ENCODE measurements at regions not wholly inside any gene's neighbourhood (a gene's known extent, or its start where the extent isn't known, plus 50 kb on each side); places are given as distances from the start of the nearest gene placed in this dataset.

- intact Hi-C loops (cut with DNase I, micrococcal nuclease) = no loop called here
- Mint-ChIP-seq H3K4me1 (no peaks in the 10 kb centered on the region), H3K27me3 (no peaks in the 10 kb centered on the region), H3K27ac (no peak overlapping the region), H3K9me3 (ENCODE audit: low read depth) (peaks cover 7% of the 10 kb centered on the region), H3K36me3 (ENCODE audit: low read depth) (no peaks in the 10 kb centered on the region), H3K4me3 (no peak overlapping the region)
- POLR2A ChIA-PET = no interaction called here
- DNase-seq (no peak), ATAC-seq (no peak)
- CTCF ChIA-PET = no interaction called here
Measured at GRCh38 chr18:6465281-6465680, 50.6 kb upstream of the L3MBTL4 start.

DNA sequence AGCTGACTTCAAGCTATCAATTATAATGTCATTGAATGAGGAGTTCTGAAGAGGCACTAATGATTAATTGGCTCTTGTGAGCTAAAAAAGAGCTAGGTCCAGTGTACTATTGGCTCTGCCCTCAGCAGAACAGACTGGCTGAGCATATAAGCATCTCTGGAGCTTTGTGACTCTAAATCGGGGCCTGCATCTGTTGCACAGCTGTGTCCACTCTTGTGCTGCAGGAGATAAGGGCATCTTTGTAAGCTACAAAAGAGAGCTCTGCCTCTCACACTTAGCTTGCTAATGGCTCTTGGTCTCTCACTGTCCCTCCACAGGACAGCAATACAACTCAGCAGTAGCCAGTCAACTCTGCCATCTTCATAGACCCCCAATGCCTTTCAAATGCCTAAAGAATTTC is 61.5 kb upstream of the L3MBTL4 start:
- POLR2A ChIA-PET = no interaction called here
- no peaks in the 10 kb centered on the region for H3K4me1 Mint-ChIP-seq
- DNase-seq = no peak
- intact Hi-C loops (cut with DNase I, micrococcal nuclease) = no loop called here
- peaks cover 7% of the 10 kb centered on the region for H3K27me3 Mint-ChIP-seq
- CTCF ChIA-PET = no interaction called here
- peaks cover 9% of the 10 kb centered on the region for H3K9me3 Mint-ChIP-seq (ENCODE audit: low read depth)
- ATAC-seq = no peak
- H3K4me3 Mint-ChIP-seq = no peak overlapping the region
- no peak overlapping the region for H3K27ac Mint-ChIP-seq
- no peaks in the 10 kb centered on the region for H3K36me3 Mint-ChIP-seq (ENCODE audit: low read depth)

GRCh38 chr18:6476880-6477279 is 62.2 kb upstream of the L3MBTL4 start:
- ATAC-seq (no peak), DNase-seq (no peak)
- peaks cover 5% of the 10 kb centered on the region for H3K27me3 Mint-ChIP-seq
- H3K4me1 Mint-ChIP-seq = no peaks in the 10 kb centered on the region
- no peaks in the 10 kb centered on the region for H3K36me3 Mint-ChIP-seq (ENCODE audit: low read depth)
- CTCF ChIA-PET = no interaction called here
- H3K27ac Mint-ChIP-seq = no peak overlapping the region
- H3K9me3 Mint-ChIP-seq (ENCODE audit: low read depth) = peaks cover 2% of the 10 kb centered on the region
- H3K4me3 Mint-ChIP-seq = no peak overlapping the region
- POLR2A ChIA-PET = no interaction called here
- intact Hi-C loops (cut with DNase I, micrococcal nuclease) = no loop called here

DNA sequence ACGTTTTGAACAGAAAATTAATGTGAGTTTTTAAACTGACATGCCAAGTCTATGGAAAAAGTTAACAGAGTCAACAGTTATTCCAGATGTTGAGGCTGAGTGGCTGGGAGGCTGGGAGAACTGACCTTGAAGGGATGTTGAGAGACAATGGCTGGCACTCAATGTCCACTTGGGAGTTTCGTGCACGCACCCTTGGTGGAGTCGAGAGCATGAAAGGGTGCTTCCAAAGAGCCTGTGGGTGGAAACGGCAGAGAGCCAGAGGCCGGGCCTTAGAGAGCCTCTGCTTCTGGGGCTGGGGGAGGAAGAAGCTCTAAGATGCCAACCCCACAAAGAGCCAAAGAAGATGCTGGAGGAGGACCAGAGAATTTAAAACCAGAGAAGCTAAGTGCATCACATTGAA is 63.4 kb upstream of the L3MBTL4 start:
- no peak for ATAC-seq
- Mint-ChIP-seq H3K36me3 (ENCODE audit: low read depth) (no peaks in the 10 kb centered on the region), H3K4me3 (no peak overlapping the region), H3K9me3 (ENCODE audit: low read depth) (no peaks in the 10 kb centered on the region), H3K27ac (no peak overlapping the region), H3K4me1 (no peaks in the 10 kb centered on the region), H3K27me3 (peaks cover 5% of the 10 kb centered on the region)
- intact Hi-C loops (cut with DNase I, micrococcal nuclease) = no loop called here
- DNase-seq = no peak
- CTCF ChIA-PET = interaction anchor here (0.6 kb wide), 1 partner anchor 199 kb away, joined by 3 read pairs; no protein-coding TSS in a partner anchor
- POLR2A ChIA-PET = no interaction called here

DNA sequence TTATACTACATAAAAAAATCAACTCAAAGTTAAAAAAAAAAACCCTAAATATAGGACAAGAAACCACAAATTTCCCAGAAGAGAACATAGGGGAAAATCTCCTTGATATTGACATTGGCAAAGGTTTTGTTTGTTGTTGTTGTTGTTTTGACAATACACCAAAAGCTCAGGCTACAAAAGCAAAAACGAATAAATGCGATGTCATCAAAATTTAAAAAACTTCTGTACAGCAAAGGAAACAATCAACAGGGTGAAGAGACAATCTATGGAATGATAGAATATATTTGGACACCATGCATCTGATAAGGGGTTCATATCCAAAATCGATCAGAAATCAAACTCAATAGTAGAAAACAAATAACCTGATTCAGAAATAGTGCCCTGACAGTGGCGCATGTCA is 65.0 kb upstream of the L3MBTL4 start:
- H3K27ac Mint-ChIP-seq = no peak overlapping the region
- H3K36me3 Mint-ChIP-seq (ENCODE audit: low read depth) = no peaks in the 10 kb centered on the region
- peaks cover 5% of the 10 kb centered on the region for H3K27me3 Mint-ChIP-seq
- POLR2A ChIA-PET = no interaction called here
- no peak overlapping the region for H3K4me3 Mint-ChIP-seq
- CTCF ChIA-PET = no interaction called here
- no peak for ATAC-seq
- no peaks in the 10 kb centered on the region for H3K9me3 Mint-ChIP-seq (ENCODE audit: low read depth)
- no peak for DNase-seq
- H3K4me1 Mint-ChIP-seq = no peaks in the 10 kb centered on the region
- intact Hi-C loops (cut with DNase I, micrococcal nuclease) = loop anchor here in 1 of 2 experiments (5.0 kb wide), 1 partner anchor 602 kb away; no protein-coding TSS in a partner anchor

DNA sequence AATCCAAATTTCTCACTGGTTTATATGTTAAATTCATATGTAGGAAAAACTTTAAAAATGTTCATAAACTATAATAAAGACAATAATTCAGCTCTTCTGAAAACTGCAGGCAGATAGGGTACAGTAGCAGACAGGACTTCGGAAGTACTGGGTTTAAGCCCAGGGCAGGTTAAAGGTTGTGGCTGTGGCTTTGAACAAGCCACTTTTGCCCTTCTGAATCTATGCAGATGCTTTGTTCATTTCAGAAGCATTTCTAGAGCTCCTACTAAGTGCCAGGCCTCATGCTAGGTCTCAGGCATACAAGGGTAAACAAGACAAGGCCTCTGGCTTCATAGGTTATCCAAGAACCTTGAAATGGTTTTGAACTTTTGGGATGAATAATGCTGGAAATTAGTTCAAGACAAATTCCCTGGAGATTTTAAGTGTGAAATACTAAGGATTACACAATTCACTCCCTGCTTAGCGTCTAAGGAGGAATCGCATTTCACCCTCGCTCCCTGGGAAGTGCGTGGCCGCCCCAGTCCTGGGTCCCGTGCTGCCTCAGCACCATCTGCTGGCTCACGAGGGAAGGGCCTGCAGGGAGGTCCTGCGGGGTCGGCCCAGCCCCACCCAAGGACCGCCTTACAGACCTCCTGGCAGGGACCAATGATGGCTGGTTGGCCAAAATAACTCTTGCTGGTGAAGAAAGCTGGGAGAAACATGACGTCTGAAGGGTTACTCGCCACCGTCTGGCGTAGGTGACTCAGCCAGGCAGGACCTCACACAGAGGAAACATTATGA is 67.7 kb upstream of the L3MBTL4 start:
- DNase-seq = peak; percentile 25
- intact Hi-C loops (cut with DNase I, micrococcal nuclease) = loop anchor here in 1 of 2 experiments (5.0 kb wide), 1 partner anchor 605 kb away; no protein-coding TSS in a partner anchor
- H3K27me3 Mint-ChIP-seq = peaks cover 5% of the 10 kb centered on the region
- H3K4me3 Mint-ChIP-seq = no peak overlapping the region
- no peak overlapping the region for H3K27ac Mint-ChIP-seq
- POLR2A ChIA-PET = no interaction called here
- no peaks in the 10 kb centered on the region for H3K4me1 Mint-ChIP-seq
- CTCF ChIA-PET = no interaction called here
- no peaks in the 10 kb centered on the region for H3K36me3 Mint-ChIP-seq (ENCODE audit: low read depth)
- no peaks in the 10 kb centered on the region for H3K9me3 Mint-ChIP-seq (ENCODE audit: low read depth)
- ATAC-seq = no peak

DNA sequence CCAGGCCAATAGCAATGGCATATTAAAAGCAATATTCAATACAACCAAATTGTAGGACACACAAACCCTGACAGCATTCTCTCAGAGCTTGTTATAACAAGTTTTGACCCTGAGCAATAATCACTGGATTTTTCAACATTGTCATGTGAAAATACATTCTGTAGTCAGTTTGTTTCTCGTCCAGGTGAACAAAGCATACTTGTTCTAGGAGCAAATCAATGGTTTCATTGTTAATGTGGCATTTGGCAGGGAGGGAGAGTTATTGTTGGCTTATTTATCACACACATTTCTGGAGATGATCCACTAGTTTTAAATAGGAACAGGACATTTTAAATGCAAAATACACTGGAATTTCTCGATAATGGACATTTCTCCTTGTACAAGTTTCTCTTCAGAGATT is 69.9 kb upstream of the L3MBTL4 start:
- no peak overlapping the region for H3K27ac Mint-ChIP-seq
- intact Hi-C loops (cut with DNase I, micrococcal nuclease) = loop anchor here in 1 of 2 experiments (5.0 kb wide), 1 partner anchor 607 kb away; no protein-coding TSS in a partner anchor
- no peak overlapping the region for H3K4me3 Mint-ChIP-seq
- no peaks in the 10 kb centered on the region for H3K36me3 Mint-ChIP-seq (ENCODE audit: low read depth)
- no peaks in the 10 kb centered on the region for H3K9me3 Mint-ChIP-seq (ENCODE audit: low read depth)
- DNase-seq (no peak), ATAC-seq (no peak)
- ChIA-PET CTCF (no interaction called here), POLR2A (no interaction called here)
- H3K4me1 Mint-ChIP-seq = no peaks in the 10 kb centered on the region
- H3K27me3 Mint-ChIP-seq = no peaks in the 10 kb centered on the region

GRCh38 chr18:6486313-6486712 is 71.6 kb upstream of the L3MBTL4 start:
- Mint-ChIP-seq H3K4me3 (no peak overlapping the region), H3K4me1 (no peaks in the 10 kb centered on the region), H3K27ac (no peak overlapping the region), H3K27me3 (no peaks in the 10 kb centered on the region), H3K9me3 (ENCODE audit: low read depth) (no peaks in the 10 kb centered on the region), H3K36me3 (ENCODE audit: low read depth) (no peaks in the 10 kb centered on the region)
- ChIA-PET POLR2A (no interaction called here), CTCF (no interaction called here)
- ATAC-seq = no peak
- intact Hi-C loops (cut with DNase I, micrococcal nuclease) = no loop called here
- no peak for DNase-seq

- ChIA-PET POLR2A (no interaction called here), CTCF (no interaction called here)
- no peaks in the 10 kb centered on the region for H3K4me1 Mint-ChIP-seq
- ATAC-seq (no peak), DNase-seq (no peak)
- H3K27ac Mint-ChIP-seq = no peak overlapping the region
- no peak overlapping the region for H3K4me3 Mint-ChIP-seq
- intact Hi-C loops (cut with DNase I, micrococcal nuclease) = no loop called here
- H3K9me3 Mint-ChIP-seq (ENCODE audit: low read depth) = no peaks in the 10 kb centered on the region
- no peaks in the 10 kb centered on the region for H3K27me3 Mint-ChIP-seq
- H3K36me3 Mint-ChIP-seq (ENCODE audit: low read depth) = no peaks in the 10 kb centered on the region
Measured at GRCh38 chr18:6486764-6487426, 72.2 kb upstream of the L3MBTL4 start.

GRCh38 chr18:6487968-6488367 is 73.3 kb upstream of the L3MBTL4 start:
- POLR2A ChIA-PET = no interaction called here
- no peak overlapping the region for H3K4me3 Mint-ChIP-seq
- intact Hi-C loops (cut with DNase I, micrococcal nuclease) = no loop called here
- CTCF ChIA-PET = no interaction called here
- H3K27ac Mint-ChIP-seq = no peak overlapping the region
- no peaks in the 10 kb centered on the region for H3K36me3 Mint-ChIP-seq (ENCODE audit: low read depth)
- no peaks in the 10 kb centered on the region for H3K9me3 Mint-ChIP-seq (ENCODE audit: low read depth)
- no peak for DNase-seq
- H3K4me1 Mint-ChIP-seq = no peaks in the 10 kb centered on the region
- H3K27me3 Mint-ChIP-seq = no peaks in the 10 kb centered on the region
- no peak for ATAC-seq

GRCh38 chr18:6488956-6489355 is 74.2 kb upstream of the L3MBTL4 start:
- Mint-ChIP-seq H3K36me3 (ENCODE audit: low read depth) (no peaks in the 10 kb centered on the region), H3K4me3 (no peak overlapping the region), H3K9me3 (ENCODE audit: low read depth) (no peaks in the 10 kb centered on the region), H3K4me1 (no peaks in the 10 kb centered on the region), H3K27ac (no peak overlapping the region), H3K27me3 (no peaks in the 10 kb centered on the region)
- ATAC-seq (no peak), DNase-seq (no peak)
- CTCF ChIA-PET = no interaction called here
- intact Hi-C loops (cut with DNase I, micrococcal nuclease) = no loop called here
- POLR2A ChIA-PET = no interaction called here

GRCh38 chr18:6489977-6490376 is 75.3 kb upstream of the L3MBTL4 start:
- Mint-ChIP-seq H3K4me1 (no peaks in the 10 kb centered on the region), H3K27me3 (no peaks in the 10 kb centered on the region), H3K4me3 (no peak overlapping the region), H3K36me3 (ENCODE audit: low read depth) (no peaks in the 10 kb centered on the region), H3K9me3 (ENCODE audit: low read depth) (no peaks in the 10 kb centered on the region), H3K27ac (no peak overlapping the region)
- ChIA-PET POLR2A (no interaction called here), CTCF (interaction anchor here (0.7 kb wide), 1 partner anchor 431 kb away, joined by 3 read pairs; no protein-coding TSS in a partner anchor)
- intact Hi-C loops (cut with DNase I, micrococcal nuclease) = no loop called here
- ATAC-seq (no peak), DNase-seq (no peak)

Data from activated CD4-positive, alpha-beta T cell treated with anti-CD3 and anti-CD28 coated beads for 36 hours (primary cell).